Umbilical cord (tissue), 1 donor: ENCODE measurements at regions not wholly inside any gene's neighbourhood (a gene's known extent, or its start where the extent isn't known, plus 50 kb on each side); places are given as distances from the start of the nearest gene placed in this dataset.

Source experiments
- DNase-seq: peaks from one replicate; pipeline ENCODE4 v3.0.0-alpha.2; 2015; ENCODE audit warnings: low spot score

DNA sequence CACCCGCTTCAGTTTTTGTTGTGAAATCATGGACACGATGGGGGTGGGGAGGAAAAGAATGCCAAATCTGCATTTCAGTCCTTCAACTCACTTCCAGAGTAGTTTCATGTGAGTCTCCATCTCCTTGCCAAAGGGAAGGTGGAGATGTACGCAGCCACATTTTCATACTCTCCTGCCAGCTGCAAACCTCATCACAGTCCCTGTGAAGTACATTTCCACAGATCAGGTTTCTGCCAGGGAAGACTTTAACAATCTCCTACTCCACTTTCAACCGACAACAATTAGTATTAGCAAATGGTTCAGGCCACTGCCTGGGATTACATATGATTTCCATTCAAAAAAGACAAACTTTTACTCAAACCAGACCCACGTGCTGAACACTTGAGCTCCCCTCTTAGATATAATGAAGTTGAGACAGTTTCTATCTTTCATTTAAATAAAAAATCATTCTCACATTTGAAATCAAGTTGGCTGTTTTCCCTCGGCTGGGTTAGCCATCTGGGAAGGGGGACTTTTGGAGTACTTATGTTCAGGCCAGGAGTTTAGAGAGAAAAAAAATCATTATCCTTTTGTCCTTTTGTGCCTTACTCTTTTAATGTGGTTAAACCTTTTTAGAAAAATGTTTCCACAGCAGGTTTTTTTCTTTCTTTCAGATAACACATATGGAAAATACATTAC is 51.0 kb upstream of the CEP162 start:
- no peak for DNase-seq
